HG03378 (cell line): ENCODE measurements at regions not wholly inside any gene's neighbourhood (a gene's known extent, or its start where the extent isn't known, plus 50 kb on each side); places are given as distances from the start of the nearest gene placed in this dataset.

ENCODE experiments used
- ATAC-seq: cut with Tn5 transposase; IDR thresholded peaks from one replicate; pipeline ENCODE4 v1.9.1; 2021; ENCODE audit warnings: mild to moderate bottlenecking, moderate library complexity; ENCODE audit not compliant: unreplicated experiment

- no peak for ATAC-seq
Measured at GRCh38 chr16:65991149-65991701, 375.3 kb upstream of the CDH5 start.

GRCh38 chr16:65989861-65990604 is 376.5 kb upstream of the CDH5 start:
- no peak for ATAC-seq

GRCh38 chr16:65988024-65988595 is 378.4 kb upstream of the CDH5 start:
- no peak for ATAC-seq

- ATAC-seq, result no peak
Measured at GRCh38 chr16:65984296-65984695, 382.2 kb upstream of the CDH5 start.

GRCh38 chr16:65981057-65981456 is 385.4 kb upstream of the CDH5 start:
- no peak for ATAC-seq

- no peak for ATAC-seq
Measured at GRCh38 chr16:65975049-65975708, 391.3 kb upstream of the CDH5 start.

- ATAC-seq, result no peak
Measured at GRCh38 chr16:65967376-65967775, 399.1 kb upstream of the CDH5 start.

GRCh38 chr16:65965628-65966027 is 400.9 kb upstream of the CDH5 start:
- ATAC-seq, result no peak

- no peak for ATAC-seq
Measured at GRCh38 chr16:65964752-65965151, 401.7 kb upstream of the CDH5 start.

GRCh38 chr16:65961476-65962143 is 404.9 kb upstream of the CDH5 start:
- no peak for ATAC-seq

GRCh38 chr16:65959983-65960382 is 406.5 kb upstream of the CDH5 start:
- ATAC-seq, result no peak

GRCh38 chr16:65958086-65958485 is 408.4 kb upstream of the CDH5 start:
- ATAC-seq, result no peak

- ATAC-seq, result no peak
Measured at GRCh38 chr16:65956100-65956499, 410.4 kb upstream of the CDH5 start.

- no peak for ATAC-seq
Measured at GRCh38 chr16:65954446-65954845, 412.0 kb upstream of the CDH5 start.

GRCh38 chr16:65950211-65950610 is 416.3 kb upstream of the CDH5 start:
- ATAC-seq, result no peak

GRCh38 chr16:65948361-65948760 is 418.1 kb upstream of the CDH5 start:
- no peak for ATAC-seq

GRCh38 chr16:65947951-65948350 is 418.5 kb upstream of the CDH5 start:
- ATAC-seq, result no peak

GRCh38 chr16:65945493-65945892 is 421.0 kb upstream of the CDH5 start:
- no peak for ATAC-seq

GRCh38 chr16:65944361-65944760 is 422.1 kb upstream of the CDH5 start:
- no peak for ATAC-seq

- no peak for ATAC-seq
Measured at GRCh38 chr16:65940711-65941110, 425.8 kb upstream of the CDH5 start.

GRCh38 chr16:65938083-65938482 is 428.4 kb upstream of the CDH5 start:
- ATAC-seq, result no peak
